GM19467 (cell line): ENCODE measurements at regions not wholly inside any gene's neighbourhood (a gene's known extent, or its start where the extent isn't known, plus 50 kb on each side); places are given as distances from the start of the nearest gene placed in this dataset.

Source experiments
- ATAC-seq: cut with Tn5 transposase; IDR thresholded peaks from one replicate; pipeline ENCODE4 v1.9.1; 2021; ENCODE audit warnings: mild to moderate bottlenecking, moderate library complexity; ENCODE audit not compliant: unreplicated experiment

DNA sequence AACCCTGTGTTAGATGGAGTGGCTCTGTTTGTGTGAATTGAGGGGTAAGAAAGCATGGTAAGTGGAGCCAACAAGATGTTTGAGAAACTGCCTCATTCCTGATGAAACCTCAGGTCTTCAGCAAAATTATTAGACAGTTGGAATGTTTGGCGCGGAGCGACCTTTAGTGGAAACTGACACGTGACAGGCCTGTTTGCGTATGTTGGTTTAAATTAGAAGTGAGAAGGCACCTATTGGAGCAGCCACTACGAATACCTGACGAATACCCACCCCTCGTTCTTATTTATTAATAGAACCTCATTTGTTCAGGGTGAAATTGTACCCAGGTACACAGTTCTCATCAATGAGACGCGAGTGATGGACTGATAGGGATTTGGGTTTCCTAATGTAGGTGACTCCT lies 63.2 kb upstream of the MIR17HG start:
- ATAC-seq = no peak

DNA sequence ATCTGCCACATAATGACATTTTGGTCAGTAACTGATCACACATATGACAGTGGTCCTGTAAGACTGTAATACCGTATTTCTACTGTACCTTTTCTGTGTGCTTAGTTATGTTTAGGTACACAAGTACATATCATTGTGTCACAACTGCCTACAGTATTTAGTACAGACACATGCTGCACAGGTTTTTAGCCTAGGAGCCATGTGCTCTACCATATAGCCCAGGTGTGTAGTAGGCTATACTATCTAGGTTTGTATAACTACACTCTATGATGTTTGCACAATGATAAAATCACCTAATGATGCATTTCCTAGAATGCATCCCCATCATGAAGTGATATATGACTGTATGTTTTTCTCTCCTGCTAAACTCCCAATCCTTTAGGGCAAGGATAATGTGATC lies 61.2 kb upstream of the MIR17HG start:
- ATAC-seq = no peak

DNA sequence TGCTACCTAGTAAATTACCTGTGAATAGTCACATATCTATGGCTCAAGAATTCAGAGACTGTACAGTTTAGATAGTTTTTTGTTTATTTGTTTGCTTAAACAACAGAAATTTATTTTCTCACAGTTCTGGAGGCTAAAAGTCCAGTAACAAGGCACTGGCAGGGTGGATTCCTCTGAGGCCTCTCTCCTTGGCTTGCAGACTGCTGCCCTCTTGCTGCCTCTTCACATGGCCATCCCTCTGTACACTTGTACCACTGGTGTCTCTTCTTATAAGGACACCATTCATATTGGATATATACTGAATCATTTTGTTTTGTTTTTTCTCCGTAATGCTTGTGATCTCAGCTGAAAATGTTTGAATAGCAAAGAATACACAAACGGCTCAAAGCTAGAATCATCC lies 56.4 kb upstream of the MIR17HG start:
- no peak for ATAC-seq

DNA sequence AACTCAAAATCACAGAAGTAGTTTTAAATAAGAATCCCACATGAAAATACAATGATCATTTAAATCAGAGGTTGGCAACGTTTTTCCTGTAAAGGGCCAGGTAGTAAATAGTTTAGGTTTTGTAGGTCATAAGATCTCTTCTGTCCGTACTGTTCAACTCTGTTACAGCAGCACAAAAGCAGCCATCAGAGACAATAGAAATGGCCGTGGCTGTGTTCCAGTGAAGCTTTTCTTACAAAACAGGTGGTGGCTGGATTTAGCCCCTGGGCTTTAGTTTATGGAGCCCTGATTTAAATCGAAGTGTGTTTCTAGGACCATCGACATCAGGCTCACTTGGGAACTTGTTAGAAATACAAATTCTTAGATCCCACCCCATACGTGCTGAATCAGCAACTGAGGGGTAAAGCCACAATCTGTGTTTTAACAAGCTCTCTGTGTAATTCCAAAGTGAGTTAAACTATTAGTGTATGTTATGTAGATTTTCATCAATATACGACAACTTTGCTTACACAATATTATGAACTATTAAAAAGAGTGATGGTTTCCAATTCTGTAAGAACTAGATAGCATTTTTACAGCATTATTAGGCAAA lies 54.8 kb upstream of the MIR17HG start:
- no peak for ATAC-seq

DNA sequence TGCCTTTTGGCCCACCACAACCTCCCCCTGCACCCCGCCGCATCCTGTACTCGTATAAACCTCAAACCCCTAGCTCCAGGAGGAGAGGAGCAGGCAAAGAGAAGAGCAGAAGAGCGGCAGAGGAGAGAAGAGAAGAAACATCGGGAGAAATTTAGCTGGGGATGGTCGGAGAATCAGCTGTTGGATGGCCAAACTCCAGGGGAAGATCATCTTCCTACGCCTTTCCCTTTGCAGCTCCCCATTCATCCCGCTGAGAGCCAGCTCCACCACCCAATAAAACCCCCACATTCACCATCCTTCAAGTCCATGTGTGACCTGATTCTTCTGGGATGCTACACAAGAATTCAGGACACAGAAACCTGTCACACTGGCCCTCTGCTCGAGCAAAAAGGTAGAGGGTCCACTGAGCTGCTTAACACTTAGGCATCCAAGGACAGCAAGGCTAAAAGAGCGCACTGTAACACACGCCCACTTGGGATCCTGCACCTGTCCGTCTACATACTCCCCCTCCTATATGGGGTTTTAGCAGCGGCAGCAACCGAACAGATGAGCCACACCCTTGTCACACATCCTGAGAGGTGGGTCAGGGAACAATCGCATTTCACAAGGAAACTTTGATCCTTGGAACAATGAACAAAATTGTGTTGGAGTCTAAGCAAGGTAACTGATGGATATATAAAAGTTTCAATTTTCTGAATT lies 51.6 kb upstream of the MIR17HG start:
- no peak for ATAC-seq

DNA sequence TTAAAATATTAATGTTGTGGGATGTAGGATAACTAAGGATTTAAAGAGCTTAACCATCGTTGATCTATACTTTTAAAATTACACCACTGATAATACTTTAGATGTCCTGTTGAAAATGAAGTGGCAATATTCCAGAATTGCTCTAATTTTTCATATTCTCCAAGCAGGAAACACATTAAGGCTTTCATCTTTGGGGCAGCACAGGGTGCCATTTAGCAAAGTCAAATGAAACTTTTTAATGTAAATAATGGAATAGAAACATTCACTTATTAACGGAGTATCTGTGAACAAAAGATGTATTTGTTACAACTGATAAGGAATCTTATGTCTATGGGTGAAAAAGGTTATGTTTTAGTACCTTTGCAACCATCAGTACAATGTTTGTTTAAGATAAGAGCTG lies 50.0 kb upstream of the MIR17HG start:
- no peak for ATAC-seq
